Activated naive CD8-positive, alpha-beta T cell treated with anti-CD3 and anti-CD28 coated beads, Interleukin-2, amount 50 U/mL, for 24 hours (primary cell): ENCODE measurements at regions not wholly inside any gene's neighbourhood (a gene's known extent, or its start where the extent isn't known, plus 50 kb on each side); places are given as distances from the start of the nearest gene placed in this dataset.

Source experiments
- ATAC-seq: fragments of 150-1000 bp; cut with Tn5 transposase; one replicate; pipeline ENCODE4 v1.10.0; 2021
- DNase-seq: peaks from one replicate; pipeline ENCODE4 v3.0.0; 2021
- H3K27ac Mint-ChIP-seq: one replicate; pipeline ENCODE4 v1.8.0; 2021; ENCODE audit warnings: mild to moderate bottlenecking, mixed read lengths
- H3K27me3 Mint-ChIP-seq: one replicate; pipeline ENCODE4 v1.8.0; 2021; ENCODE audit warnings: mixed read lengths
- H3K36me3 Mint-ChIP-seq: one replicate; pipeline ENCODE4 v1.8.0; 2021; ENCODE audit warnings: low read depth, mixed read lengths
- H3K4me1 Mint-ChIP-seq: one replicate; pipeline ENCODE4 v1.8.0; 2021; ENCODE audit warnings: mixed read lengths
- H3K4me3 Mint-ChIP-seq: one replicate; pipeline ENCODE4 v1.8.0; 2021; ENCODE audit warnings: mild to moderate bottlenecking, moderate library complexity, mixed read lengths
- H3K9me3 Mint-ChIP-seq: one replicate; pipeline ENCODE4 v1.8.0; 2021; ENCODE audit warnings: mixed read lengths

DNA sequence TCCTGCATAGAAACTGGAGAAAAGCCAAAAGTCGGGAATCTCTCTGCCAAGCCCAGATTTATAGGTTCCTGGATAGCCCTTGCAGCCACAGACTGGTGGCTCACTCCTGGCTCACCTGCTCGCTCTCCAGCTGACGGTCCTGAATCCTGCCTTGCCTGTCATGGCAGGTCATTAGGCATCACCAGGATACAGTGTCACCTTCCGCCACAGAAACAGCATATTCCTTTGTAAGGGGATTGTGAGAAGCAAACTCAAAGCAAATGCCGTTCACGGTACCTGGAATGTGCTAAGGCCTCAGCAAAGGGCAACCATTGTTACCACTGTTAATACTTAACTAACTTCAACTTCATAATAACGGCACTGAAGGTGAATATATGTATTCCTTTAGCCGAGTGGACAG lies 57.1 kb upstream of the GPR45 start:
- H3K4me3 Mint-ChIP-seq, result no peak overlapping the region
- no peak for ATAC-seq
- no peaks in the 10 kb centered on the region for H3K9me3 Mint-ChIP-seq
- no peaks in the 10 kb centered on the region for H3K4me1 Mint-ChIP-seq
- H3K27me3 Mint-ChIP-seq, result peaks cover 2% of the 10 kb centered on the region
- no peak overlapping the region for H3K27ac Mint-ChIP-seq
- DNase-seq, result no peak
- no peaks in the 10 kb centered on the region for H3K36me3 Mint-ChIP-seq

GRCh38 chr2:105186967-105187498 lies 54.5 kb upstream of the GPR45 start:
- H3K36me3 Mint-ChIP-seq, result no peaks in the 10 kb centered on the region
- DNase-seq (no peak), ATAC-seq (no peak)
- peaks cover 16% of the 10 kb centered on the region for H3K27me3 Mint-ChIP-seq
- H3K4me3 Mint-ChIP-seq, result no peak overlapping the region
- no peak overlapping the region for H3K27ac Mint-ChIP-seq
- peaks cover 12% of the 10 kb centered on the region for H3K9me3 Mint-ChIP-seq
- no peaks in the 10 kb centered on the region for H3K4me1 Mint-ChIP-seq

- H3K4me3 Mint-ChIP-seq, result no peak overlapping the region
- DNase-seq, result no peak
- H3K27ac Mint-ChIP-seq, result no peak overlapping the region
- peaks cover 12% of the 10 kb centered on the region for H3K9me3 Mint-ChIP-seq
- no peaks in the 10 kb centered on the region for H3K4me1 Mint-ChIP-seq
- H3K36me3 Mint-ChIP-seq, result no peaks in the 10 kb centered on the region
- ATAC-seq, result no peak
- H3K27me3 Mint-ChIP-seq, result peaks cover 14% of the 10 kb centered on the region
These were observed 54.0 kb upstream of the GPR45 start for GRCh38 chr2:105187531-105187930.

GRCh38 chr2:105188343-105188742 lies 53.2 kb upstream of the GPR45 start:
- peak; percentile 43 for ATAC-seq
- H3K27ac Mint-ChIP-seq, result no peak overlapping the region
- H3K9me3 Mint-ChIP-seq, result peaks cover 12% of the 10 kb centered on the region
- no peaks in the 10 kb centered on the region for H3K4me1 Mint-ChIP-seq
- H3K4me3 Mint-ChIP-seq, result no peak overlapping the region
- H3K27me3 Mint-ChIP-seq, result peaks cover 14% of the 10 kb centered on the region
- no peaks in the 10 kb centered on the region for H3K36me3 Mint-ChIP-seq
- DNase-seq, result no peak
